Tibial artery (tissue), 4 donors: ENCODE measurements at regions not wholly inside any gene's neighbourhood (a gene's known extent, or its start where the extent isn't known, plus 50 kb on each side); places are given as distances from the start of the nearest gene placed in this dataset.

ENCODE experiments used
- DNase-seq, 2 donors: peaks; one replicate each; pipeline ENCODE4 v3.0.0-alpha.2; 2019
- H3K27ac ChIP-seq, 2 donors: fragments of 200-600 bp; sonication (generic) in 1 of 2; 1 replicate in 1 of 2; 2 replicates in 1 of 2; pipeline ENCODE4 v1.5.1; 2018 to 2019; ENCODE audit warnings: mild to moderate bottlenecking in 1 of 2
- H3K27me3 ChIP-seq, 2 donors: fragments of 200-600 bp; sonication (generic) in 1 of 2; one replicate each; pipeline versions ENCODE4 v1.5.1 to v1.6.0; 2016 to 2019
- H3K36me3 ChIP-seq, 3 donors: fragments of 200-600 bp; sonication (generic) in 2 of 3; one replicate each; pipeline ENCODE4 v1.5.1; 2016 to 2019; ENCODE audit warnings: mild to moderate bottlenecking in 2 of 3
- H3K4me1 ChIP-seq, 4 donors: fragments of 200-600 bp; sonication (generic) in 2 of 4; 1 replicate in 3 of 4; 2 replicates in 1 of 4; pipeline ENCODE4 v1.5.1; 2016 to 2019
- H3K4me3 ChIP-seq, 2 donors: fragments of 200-600 bp; sonication (generic) in 1 of 2; 1 replicate in 1 of 2; 2 replicates in 1 of 2; pipeline ENCODE4 v1.5.1; 2018 to 2019; ENCODE audit warnings: mild to moderate bottlenecking in 2 of 2
- H3K9me3 ChIP-seq, 3 donors: fragments of 200-600 bp; sonication (generic) in 1 of 3; one replicate each; pipeline ENCODE4 v1.5.1; 2016 to 2019
- CTCF ChIP-seq, 2 experiments: fragments of 200-600 bp in 1 of 2; fragments of 450-650 bp in 1 of 2; IDR thresholded peaks; one replicate each; pipeline ENCODE4 v1.5.1; 2017 to 2019; ENCODE audit warnings: antibody characterized with exemption in 2 of 2, mild to moderate bottlenecking in 1 of 2, moderate library complexity in 1 of 2
- intact Hi-C: fragments of 100-400 bp; cut with DNase I; formaldehyde crosslinking; loops from one replicate; pipeline ENCODE4 v1.15.0; 2023; ENCODE audit warnings: low total_unique reads

GRCh38 chr3:4063916-4064574, 239.1 kb upstream of the SETMAR start:
- peaks cover 0 to 17% (median 8%) of the 10 kb centered on the region in 4 donors for H3K4me1 ChIP-seq
- TF ChIP-seq CTCF (IDR thresholded peaks at IDR 0.05): no peak
- intact Hi-C loops: no loop called here

GRCh38 chr3:4065085-4065484, 238.1 kb upstream of the SETMAR start:
- H3K4me3 ChIP-seq: no peak overlapping the region
- peaks cover 0 to 10% (median 4%) of the 10 kb centered on the region in 4 donors for H3K4me1 ChIP-seq
- no peak overlapping the region for H3K27ac ChIP-seq
- no peak for TF ChIP-seq CTCF (IDR thresholded peaks at IDR 0.05)
- H3K9me3 ChIP-seq: no peaks in the 10 kb centered on the region
- H3K36me3 ChIP-seq: no peaks in the 10 kb centered on the region
- DNase-seq: no peak
- H3K27me3 ChIP-seq: no peaks in the 10 kb centered on the region
- intact Hi-C loops: no loop called here

More at GRCh38 chr3:4063916-4064574, 239.1 kb upstream of the SETMAR start:
- no peak overlapping the region for H3K4me3 ChIP-seq
- no peaks in the 10 kb centered on the region for H3K27me3 ChIP-seq
- no peaks in the 10 kb centered on the region for H3K36me3 ChIP-seq
- H3K27ac ChIP-seq: no peak overlapping the region
- no peaks in the 10 kb centered on the region for H3K9me3 ChIP-seq
- no peak for DNase-seq

GRCh38 chr3:4065554-4065953, 237.6 kb upstream of the SETMAR start:
- DNase-seq: no peak
- Histone ChIP-seq H3K4me3 (no peak overlapping the region), H3K36me3 (no peaks in the 10 kb centered on the region), H3K27me3 (no peaks in the 10 kb centered on the region), H3K27ac (no peak overlapping the region), H3K9me3 (no peaks in the 10 kb centered on the region), H3K4me1 (peaks cover 0 to 6% (median 1%) of the 10 kb centered on the region in 4 donors)
- intact Hi-C loops: no loop called here
- TF ChIP-seq CTCF (IDR thresholded peaks at IDR 0.05): no peak

GRCh38 chr3:4067893-4068292, 235.3 kb upstream of the SETMAR start:
- no peaks in the 10 kb centered on the region for H3K27me3 ChIP-seq
- no peak overlapping the region for H3K4me3 ChIP-seq
- H3K9me3 ChIP-seq: no peaks in the 10 kb centered on the region
- intact Hi-C loops: no loop called here
- no peaks in the 10 kb centered on the region for H3K36me3 ChIP-seq
- H3K27ac ChIP-seq: no peak overlapping the region
- H3K4me1 ChIP-seq: no peaks in the 10 kb centered on the region
- DNase-seq: no peak
- no peak for TF ChIP-seq CTCF (IDR thresholded peaks at IDR 0.05)

- H3K36me3 ChIP-seq: no peaks in the 10 kb centered on the region
- no peak overlapping the region for H3K4me3 ChIP-seq
- no peaks in the 10 kb centered on the region for H3K27me3 ChIP-seq
- no peak for TF ChIP-seq CTCF (IDR thresholded peaks at IDR 0.05)
- H3K27ac ChIP-seq: no peak overlapping the region
- intact Hi-C loops: no loop called here
- no peaks in the 10 kb centered on the region for H3K9me3 ChIP-seq
- H3K4me1 ChIP-seq: no peaks in the 10 kb centered on the region
- no peak for DNase-seq
These were observed 233.4 kb upstream of the SETMAR start for GRCh38 chr3:4069796-4070195.
